ENCODE measurements at regions not wholly inside any gene's neighbourhood (a gene's known extent, or its start where the extent isn't known, plus 50 kb on each side); places are given as distances from the start of the nearest gene placed in this dataset.
A peak's percentile ranks its signal among the peaks of the same experiment; 100 is the strongest.

DNA sequence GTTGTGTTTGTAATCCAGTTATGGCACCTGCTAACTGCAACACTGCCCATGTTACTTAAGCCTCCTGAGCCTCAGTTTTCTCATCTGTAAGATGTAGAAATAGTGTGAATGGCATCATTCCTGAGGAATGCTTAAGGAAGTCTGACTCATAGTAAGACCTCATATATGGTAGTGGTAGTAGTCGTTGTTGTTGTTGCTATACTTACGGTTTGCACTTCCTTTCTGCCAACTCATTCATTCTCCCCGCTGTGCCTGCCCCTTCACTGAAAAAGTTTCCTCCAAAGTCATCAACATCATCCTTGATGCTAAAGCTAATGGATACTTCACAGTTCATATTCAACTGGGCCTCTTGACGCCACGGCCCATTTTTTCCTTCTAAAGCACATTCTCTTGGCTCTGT lies 54.2 kb upstream of the SPANXN3 start:
- Histone ChIP-seq H3K4me3 (ENCODE audit: low read depth, low read length) (no peak overlapping the region), H3K36me3 (ENCODE audit: control insufficient read depth, insufficient read depth, low read length) (no peaks in the 10 kb centered on the region), H3K27me3 (ENCODE audit: control insufficient read depth, insufficient read depth, low read length) (no peaks in the 10 kb centered on the region)
- TF ChIP-seq, protein P1, sequence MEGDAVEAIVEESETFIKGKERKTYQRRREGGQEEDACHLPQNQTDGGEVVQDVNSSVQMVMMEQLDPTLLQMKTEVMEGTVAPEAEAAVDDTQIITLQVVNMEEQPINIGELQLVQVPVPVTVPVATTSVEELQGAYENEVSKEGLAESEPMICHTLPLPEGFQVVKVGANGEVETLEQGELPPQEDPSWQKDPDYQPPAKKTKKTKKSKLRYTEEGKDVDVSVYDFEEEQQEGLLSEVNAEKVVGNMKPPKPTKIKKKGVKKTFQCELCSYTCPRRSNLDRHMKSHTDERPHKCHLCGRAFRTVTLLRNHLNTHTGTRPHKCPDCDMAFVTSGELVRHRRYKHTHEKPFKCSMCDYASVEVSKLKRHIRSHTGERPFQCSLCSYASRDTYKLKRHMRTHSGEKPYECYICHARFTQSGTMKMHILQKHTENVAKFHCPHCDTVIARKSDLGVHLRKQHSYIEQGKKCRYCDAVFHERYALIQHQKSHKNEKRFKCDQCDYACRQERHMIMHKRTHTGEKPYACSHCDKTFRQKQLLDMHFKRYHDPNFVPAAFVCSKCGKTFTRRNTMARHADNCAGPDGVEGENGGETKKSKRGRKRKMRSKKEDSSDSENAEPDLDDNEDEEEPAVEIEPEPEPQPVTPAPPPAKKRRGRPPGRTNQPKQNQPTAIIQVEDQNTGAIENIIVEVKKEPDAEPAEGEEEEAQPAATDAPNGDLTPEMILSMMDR (IDR thresholded peaks at IDR 0.05; ENCODE audit: insufficient read depth, low read length, severe bottlenecking): no peak
- FAIRE-seq: no peak
- peak; percentile 0 for DNase-seq (ENCODE audit: low read depth)

DNA sequence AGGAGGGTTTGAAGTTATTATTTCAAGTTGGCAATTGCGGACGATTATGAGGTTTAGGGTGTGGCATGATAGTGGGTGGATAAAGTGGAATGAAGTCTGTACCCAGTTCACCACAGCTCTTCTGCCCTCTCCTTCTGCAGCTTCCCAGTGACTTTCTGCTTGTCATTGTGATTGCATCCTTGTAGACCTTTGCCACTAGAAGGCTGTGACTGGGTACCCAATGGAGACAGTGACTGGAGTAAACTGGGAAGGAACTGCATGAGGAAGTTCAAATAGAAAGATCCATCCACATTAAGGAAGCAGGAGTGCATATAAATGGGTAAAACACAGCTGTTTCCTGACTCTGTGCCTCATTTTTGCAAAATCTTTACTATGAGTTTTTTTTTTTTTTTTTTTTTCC lies 53.5 kb upstream of the SPANXN3 start:
- TF ChIP-seq, protein P1 (IDR thresholded peaks at IDR 0.05; ENCODE audit: insufficient read depth, low read length, severe bottlenecking): no peak
- FAIRE-seq: no peak
- DNase-seq (ENCODE audit: low read depth): no peak
- Histone ChIP-seq H3K27me3 (ENCODE audit: control insufficient read depth, insufficient read depth, low read length) (no peaks in the 10 kb centered on the region), H3K36me3 (ENCODE audit: control insufficient read depth, insufficient read depth, low read length) (no peaks in the 10 kb centered on the region), H3K4me3 (ENCODE audit: low read depth, low read length) (no peak overlapping the region)

DNA sequence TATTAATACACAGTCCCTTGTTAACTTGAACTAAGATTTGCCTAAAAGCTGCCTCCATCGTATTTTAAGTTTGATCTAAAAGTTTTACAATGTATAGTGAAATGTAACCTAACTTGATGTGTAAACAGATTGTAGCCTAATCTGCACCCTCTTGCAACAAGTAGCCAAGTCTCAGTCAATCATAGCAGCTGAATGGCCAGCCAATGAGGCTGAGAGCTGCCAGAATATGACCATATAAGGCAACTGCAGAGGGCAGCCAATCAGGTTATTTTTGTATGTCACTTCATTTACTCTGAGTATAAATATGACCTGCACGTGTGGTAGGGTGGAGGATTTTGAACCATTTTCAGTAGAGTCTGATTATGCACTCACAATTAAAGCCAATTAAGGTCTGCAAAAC lies 51.2 kb upstream of the SPANXN3 start:
- FAIRE-seq (no peak), DNase-seq (ENCODE audit: low read depth) (no peak)
- no peaks in the 10 kb centered on the region for H3K36me3 ChIP-seq (ENCODE audit: control insufficient read depth, insufficient read depth, low read length)
- H3K27me3 ChIP-seq (ENCODE audit: control insufficient read depth, insufficient read depth, low read length): no peaks in the 10 kb centered on the region
- H3K4me3 ChIP-seq (ENCODE audit: low read depth, low read length): no peak overlapping the region
- TF ChIP-seq, protein P1 (IDR thresholded peaks at IDR 0.05; ENCODE audit: insufficient read depth, low read length, severe bottlenecking): no peak
